SK-N-SH treated with all-trans-retinoic acid at 6 μM for 48 hours (cell line): ENCODE measurements at regions not wholly inside any gene's neighbourhood (a gene's known extent, or its start where the extent isn't known, plus 50 kb on each side); places are given as distances from the start of the nearest gene placed in this dataset.

Source experiments
- ARNTL ChIP-seq: fragments of 450-650 bp; formaldehyde crosslinking; IDR thresholded peaks from 2 replicates; pipeline ENCODE4 v1.5.0; 2020; ENCODE audit warnings: low read depth, mild to moderate bottlenecking, moderate library complexity, borderline replicate concordance
- BACH2 ChIP-seq: fragments of 250-450 bp; sonication (Bioruptor Pico); IDR thresholded peaks from 2 replicates; pipeline ENCODE4 v1.9.0; 2021; ENCODE audit warnings: mild to moderate bottlenecking, borderline replicate concordance
- CREB5 ChIP-seq: fragments of 250-450 bp; sonication (Bioruptor Pico); IDR thresholded peaks from 2 replicates; pipeline ENCODE4 v1.5.1; 2020; ENCODE audit warnings: low read depth, mild to moderate bottlenecking, moderate library complexity
- CSDC2 ChIP-seq: fragments of 250-450 bp; sonication (Bioruptor Pico); IDR thresholded peaks from 2 replicates; pipeline ENCODE4 v1.5.0; 2020; ENCODE audit warnings: mild to moderate bottlenecking, moderate library complexity
- TCF4 ChIP-seq: fragments of 250-450 bp; sonication (Bioruptor Pico); IDR thresholded peaks from 2 replicates; pipeline ENCODE4 v1.8.0; 2021; ENCODE audit warnings: mild to moderate bottlenecking, moderate library complexity, borderline replicate concordance
- ZFP3 ChIP-seq: fragments of 250-450 bp; sonication (Bioruptor Pico); IDR thresholded peaks from 2 replicates; pipeline ENCODE4 v1.5.0; 2020; ENCODE audit warnings: mild to moderate bottlenecking, moderate library complexity
- ZNF565 ChIP-seq: fragments of 450-650 bp; formaldehyde crosslinking; conservative IDR thresholded peaks from 2 replicates; pipeline ENCODE4 v1.5.0; 2020; ENCODE audit warnings: low read depth, mild to moderate bottlenecking, moderate library complexity
- ZNF70 ChIP-seq: fragments of 450-650 bp; formaldehyde crosslinking; IDR thresholded peaks from 2 replicates; pipeline ENCODE4 v1.5.0; 2020; ENCODE audit warnings: mild to moderate bottlenecking, moderate library complexity

- TF ChIP-seq ZFP3 = no peak
- TF ChIP-seq ZNF70 (CRISPR knock-in tag) = no peak
- no peak for TF ChIP-seq ZNF565
- TF ChIP-seq CREB5 (CRISPR knock-in tag) = no peak
- no peak for TF ChIP-seq TCF4 (CRISPR knock-in tag)
- no peak for TF ChIP-seq BACH2 (CRISPR knock-in tag)
- TF ChIP-seq ARNTL (CRISPR knock-in tag) = no peak
- no peak for TF ChIP-seq CSDC2 (CRISPR knock-in tag)
Observed at GRCh38 chr6:22980446-22980845, 411.1 kb downstream of the HDGFL1 start.
